OCI-LY7 (cell line): ENCODE measurements at regions not wholly inside any gene's neighbourhood (a gene's known extent, or its start where the extent isn't known, plus 50 kb on each side); places are given as distances from the start of the nearest gene placed in this dataset.

Source experiments
- BruUV-seq: library from RNA; stranded (reverse); fragments of 400-500 nt; replicated peaks from 2 replicates; lab custom pipeline; 2021; lab: Mats Ljungman, UMichigan
- CTCF ChIA-PET: fragments of 300-600 bp; sonication (Branson Sonifier 250); formaldehyde crosslinking; loops from one replicate; lab custom pipeline; 2022; ENCODE audit warnings: antibody characterized with exemption; ENCODE audit not compliant: unreplicated experiment; lab: Charles Lee
- POLR2A ChIA-PET: fragments of 300-600 bp; sonication (Branson Sonifier 250); formaldehyde crosslinking; loops from one replicate; lab custom pipeline; 2022; ENCODE audit warnings: antibody characterized with exemption; lab: Charles Lee
- DNase-seq: peaks from one replicate; pipeline ENCODE4 v3.0.0-alpha.2; 2015; ENCODE audit warnings: low spot score
- H2AFZ ChIP-seq: fragments of 200-600 bp; sonication (generic), shearing (Covaris generic); 2 replicates; pipeline ENCODE4 v1.6.1; 2014; ENCODE audit warnings: mild to moderate bottlenecking, antibody characterized with exemption, low read length, moderate library complexity
- H3K27ac ChIP-seq: fragments of 200-600 bp; sonication (generic); 2 replicates; pipeline ENCODE4 v1.5.1; 2014; ENCODE audit warnings: mixed run types, low read depth, mild to moderate bottlenecking, moderate library complexity, low read length, inconsistent platforms; ENCODE audit not compliant: poor library complexity, severe bottlenecking
- H3K36me3 ChIP-seq: fragments of 200-600 bp; sonication (generic); 2 replicates; pipeline ENCODE4 v1.6.1; 2014; ENCODE audit warnings: mild to moderate bottlenecking, antibody characterized with exemption, low read length, moderate library complexity, mixed read lengths; ENCODE audit not compliant: insufficient read depth
- H3K4me1 ChIP-seq: fragments of 200-600 bp; sonication (generic); 2 replicates; pipeline ENCODE4 v1.5.1; 2014; ENCODE audit warnings: mild to moderate bottlenecking, low read length; ENCODE audit not compliant: insufficient read depth, poor library complexity, severe bottlenecking
- H3K4me2 ChIP-seq: fragments of 200-600 bp; sonication (generic); 2 replicates; pipeline ENCODE4 v1.6.1; 2014; ENCODE audit warnings: mild to moderate bottlenecking, low read length
- H3K4me3 ChIP-seq: fragments of 200-600 bp; sonication (generic); 2 replicates; pipeline ENCODE4 v1.5.1; 2014; ENCODE audit warnings: mild to moderate bottlenecking, low read depth, low read length; ENCODE audit not compliant: poor library complexity, severe bottlenecking
- H3K79me2 ChIP-seq: fragments of 200-600 bp; sonication (generic); 2 replicates; pipeline ENCODE4 v1.6.1; 2016; ENCODE audit warnings: low read depth, mild to moderate bottlenecking, low read length, moderate library complexity, mixed read lengths; ENCODE audit not compliant: insufficient read depth
- H3K9me2 ChIP-seq: fragments of 200-600 bp; sonication (generic); 2 replicates; pipeline ENCODE4 v1.6.1; 2016; ENCODE audit warnings: mild to moderate bottlenecking, low read length, mixed read lengths; ENCODE audit not compliant: insufficient read depth
- H3K9me3 ChIP-seq: fragments of 200-600 bp; sonication (generic); 2 replicates; pipeline ENCODE4 v1.6.1; 2014; ENCODE audit warnings: mild to moderate bottlenecking, mixed run types, low read length, mixed read lengths
- H4K20me1 ChIP-seq: fragments of 200-600 bp; sonication (generic); 2 replicates; pipeline ENCODE4 v1.6.1; 2014; ENCODE audit warnings: mild to moderate bottlenecking, antibody characterized with exemption, low read length, moderate library complexity, mixed read lengths; ENCODE audit not compliant: insufficient read depth
- EZH2phosphoT487 ChIP-seq: fragments of 200-600 bp; sonication (generic); IDR thresholded peaks from 2 replicates; pipeline ENCODE4 v1.6.1; 2018; ENCODE audit warnings: low read depth, borderline replicate concordance, mild to moderate bottlenecking, mixed run types, antibody characterized with exemption, low read length, moderate library complexity, mixed read lengths
- intact Hi-C: fragments of 100-400 bp; cut with micrococcal nuclease; formaldehyde crosslinking; loops from one replicate; pipeline ENCODE4 v1.10.0; 2022; ENCODE audit not compliant: unreplicated experiment
- TF ChIP-seq, protein P1 (sequence below): fragments of 200-600 bp; sonication (generic); conservative IDR thresholded peaks from 2 replicates; pipeline ENCODE4 v1.5.1; 2014; ENCODE audit warnings: mild to moderate bottlenecking, antibody characterized with exemption, low read length, moderate library complexity, mixed read lengths

DNA sequence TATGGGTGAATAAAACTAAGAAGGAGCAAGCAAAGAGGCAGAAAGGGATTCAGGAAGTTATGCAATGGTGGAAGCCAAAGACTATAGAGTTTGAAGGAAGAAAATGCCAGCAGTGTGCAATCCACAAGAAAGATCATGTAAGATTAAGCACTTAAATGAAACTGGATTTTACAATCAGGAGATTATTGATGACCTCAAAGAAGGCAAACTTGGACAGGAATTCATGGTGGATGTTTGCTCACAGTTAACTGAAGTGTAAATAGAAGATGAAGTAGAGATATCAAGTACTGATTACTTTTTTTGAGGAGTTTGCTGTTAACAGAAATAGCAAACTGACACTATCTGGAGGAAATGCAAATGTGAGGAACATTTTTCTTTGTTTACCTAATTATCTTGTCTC lies 308.9 kb downstream of the RND3 start:
- no TSS peak for BruUV-seq
- H3K4me3 ChIP-seq: no peak overlapping the region

DNA sequence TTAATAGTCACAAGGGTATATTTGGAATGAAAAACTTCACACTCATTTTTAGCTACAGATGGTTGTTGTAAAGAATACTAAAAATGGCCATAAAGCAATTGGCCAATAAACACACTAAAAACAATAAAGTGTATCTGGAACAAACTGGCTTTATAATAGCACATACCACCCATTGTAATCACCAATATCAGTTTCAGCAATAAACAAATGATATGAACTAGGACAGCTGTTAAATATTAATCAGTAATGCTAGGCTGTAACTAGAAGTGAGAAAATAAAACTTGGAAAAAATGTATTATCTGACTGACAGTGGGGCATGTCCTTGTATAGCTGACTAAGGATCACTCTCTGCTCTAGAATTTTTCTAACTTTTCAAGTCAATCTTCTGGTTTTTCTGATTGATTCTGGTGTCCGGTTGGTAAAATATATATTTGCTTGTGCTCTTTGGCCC lies 312.5 kb downstream of the RND3 start:
- no TSS peak for BruUV-seq
- Histone ChIP-seq H3K9me2 (no peaks in the 10 kb centered on the region), H4K20me1 (no peaks in the 10 kb centered on the region), H3K79me2 (no peaks in the 10 kb centered on the region), H3K9me3 (no peaks in the 10 kb centered on the region), H2AFZ (no peak overlapping the region), H3K4me2 (no peak overlapping the region), H3K4me3 (no peak overlapping the region), H3K27ac (no peak overlapping the region), H3K4me1 (no peaks in the 10 kb centered on the region), H3K36me3 (no peaks in the 10 kb centered on the region)
- intact Hi-C loops: no loop called here
- DNase-seq: no peak
- ChIA-PET POLR2A (no interaction called here), CTCF (no interaction called here)
- TF ChIP-seq, protein P1, sequence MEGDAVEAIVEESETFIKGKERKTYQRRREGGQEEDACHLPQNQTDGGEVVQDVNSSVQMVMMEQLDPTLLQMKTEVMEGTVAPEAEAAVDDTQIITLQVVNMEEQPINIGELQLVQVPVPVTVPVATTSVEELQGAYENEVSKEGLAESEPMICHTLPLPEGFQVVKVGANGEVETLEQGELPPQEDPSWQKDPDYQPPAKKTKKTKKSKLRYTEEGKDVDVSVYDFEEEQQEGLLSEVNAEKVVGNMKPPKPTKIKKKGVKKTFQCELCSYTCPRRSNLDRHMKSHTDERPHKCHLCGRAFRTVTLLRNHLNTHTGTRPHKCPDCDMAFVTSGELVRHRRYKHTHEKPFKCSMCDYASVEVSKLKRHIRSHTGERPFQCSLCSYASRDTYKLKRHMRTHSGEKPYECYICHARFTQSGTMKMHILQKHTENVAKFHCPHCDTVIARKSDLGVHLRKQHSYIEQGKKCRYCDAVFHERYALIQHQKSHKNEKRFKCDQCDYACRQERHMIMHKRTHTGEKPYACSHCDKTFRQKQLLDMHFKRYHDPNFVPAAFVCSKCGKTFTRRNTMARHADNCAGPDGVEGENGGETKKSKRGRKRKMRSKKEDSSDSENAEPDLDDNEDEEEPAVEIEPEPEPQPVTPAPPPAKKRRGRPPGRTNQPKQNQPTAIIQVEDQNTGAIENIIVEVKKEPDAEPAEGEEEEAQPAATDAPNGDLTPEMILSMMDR: no peak
- no peak for TF ChIP-seq EZH2phosphoT487

More for the DNA sequence above, 308.9 kb downstream of the RND3 start:
- no peak for TF ChIP-seq EZH2phosphoT487
- TF ChIP-seq, protein P1: no peak
- no peaks in the 10 kb centered on the region for H3K36me3 ChIP-seq
- intact Hi-C loops: no loop called here
- H3K4me2 ChIP-seq: no peak overlapping the region
- H3K79me2 ChIP-seq: no peaks in the 10 kb centered on the region
- H3K27ac ChIP-seq: no peak overlapping the region
- no peak overlapping the region for H2AFZ ChIP-seq
- CTCF ChIA-PET: no interaction called here
- H3K9me2 ChIP-seq: no peaks in the 10 kb centered on the region
- no peak for DNase-seq
- POLR2A ChIA-PET: no interaction called here
- no peaks in the 10 kb centered on the region for H3K9me3 ChIP-seq
- H4K20me1 ChIP-seq: no peaks in the 10 kb centered on the region
- no peaks in the 10 kb centered on the region for H3K4me1 ChIP-seq

DNA sequence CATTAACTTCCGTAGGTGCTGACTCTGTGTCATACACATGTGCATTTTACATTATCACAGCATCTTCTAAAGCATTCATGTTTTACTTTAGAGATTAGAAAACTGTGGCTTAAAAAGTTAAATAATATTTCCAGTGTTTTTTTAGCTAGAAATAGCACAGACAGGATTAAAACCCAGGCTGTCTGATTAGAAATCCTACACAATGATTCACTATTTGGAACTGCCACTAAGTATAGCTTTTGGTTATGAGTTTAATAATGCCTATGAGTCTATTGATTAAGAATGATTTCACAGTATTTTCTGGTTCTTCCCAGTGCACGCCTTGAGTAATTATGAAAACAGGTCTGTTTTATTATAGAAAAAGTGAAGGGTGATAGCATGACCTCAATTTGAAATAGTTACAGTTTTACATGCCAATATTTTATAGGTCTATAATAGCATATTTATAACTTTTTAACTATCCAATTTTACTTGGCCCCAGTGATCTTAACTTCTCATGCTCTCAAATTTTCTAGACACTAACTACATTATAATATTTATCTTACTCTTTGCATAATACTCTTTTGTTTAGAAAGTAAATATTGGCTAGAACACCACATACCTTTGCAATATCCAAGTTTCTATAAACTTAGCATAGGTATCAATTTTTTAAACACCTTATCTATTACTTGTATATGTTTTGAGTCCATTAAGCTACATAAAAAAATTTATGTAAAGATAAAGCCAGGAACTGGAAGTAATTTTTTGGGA lies 313.2 kb downstream of the RND3 start:
- POLR2A ChIA-PET: no interaction called here
- no TSS peak for BruUV-seq
- Histone ChIP-seq H3K79me2 (no peaks in the 10 kb centered on the region), H3K4me3 (no peak overlapping the region), H3K36me3 (no peaks in the 10 kb centered on the region), H3K4me2 (no peak overlapping the region), H3K9me3 (no peaks in the 10 kb centered on the region), H3K27ac (no peak overlapping the region), H2AFZ (no peak overlapping the region), H3K9me2 (no peaks in the 10 kb centered on the region), H3K4me1 (no peaks in the 10 kb centered on the region), H4K20me1 (no peaks in the 10 kb centered on the region)
- intact Hi-C loops: no loop called here
- CTCF ChIA-PET: no interaction called here
- no peak for DNase-seq
- no peak for TF ChIP-seq EZH2phosphoT487
- TF ChIP-seq, protein P1: no peak
